CD8-positive, alpha-beta memory T cell (primary cell): ENCODE measurements at regions not wholly inside any gene's neighbourhood (a gene's known extent, or its start where the extent isn't known, plus 50 kb on each side); places are given as distances from the start of the nearest gene placed in this dataset.
A peak's percentile ranks its signal among the peaks of the same experiment; 100 is the strongest.

Source experiments
- CTCF ChIA-PET: fragments of 350-600 bp; sonication (Branson Sonifier 250); formaldehyde crosslinking; loops from one replicate; lab custom pipeline; 2021; ENCODE audit warnings: antibody characterized with exemption; lab: Charles Lee
- POLR2A ChIA-PET: fragments of 350-600 bp; sonication (Branson Sonifier 250); formaldehyde crosslinking; loops from one replicate; lab custom pipeline; 2021; ENCODE audit warnings: antibody characterized with exemption; lab: Charles Lee
- DNase-seq, 5 donors: peaks; one replicate each; pipeline versions ENCODE4 v3.0.0 to v3.0.0-alpha.2; 2020 to 2022; ENCODE audit warnings: mixed read lengths in 1 of 5
- H3K27ac ChIP-seq: one replicate; pipeline ENCODE4 v1.7.0; 2013; ENCODE audit warnings: low read depth, mild to moderate bottlenecking, low read length, moderate library complexity
- H3K27me3 ChIP-seq: 2 replicates; pipeline ENCODE4 v1.7.0; 2013; ENCODE audit warnings: low read length, mild to moderate bottlenecking; ENCODE audit not compliant: insufficient read depth, poor library complexity, severe bottlenecking
- H3K36me3 ChIP-seq: 2 replicates; pipeline ENCODE4 v1.7.0; 2013; ENCODE audit warnings: mild to moderate bottlenecking, low read length, moderate library complexity; ENCODE audit not compliant: insufficient read depth
- H3K4me1 ChIP-seq: 2 replicates; pipeline ENCODE4 v1.7.0; 2013; ENCODE audit warnings: mild to moderate bottlenecking, low read length, moderate library complexity; ENCODE audit not compliant: insufficient read depth
- H3K4me3 ChIP-seq: 2 replicates; pipeline ENCODE4 v1.7.0; 2013; ENCODE audit warnings: mild to moderate bottlenecking, low read length
- H3K9me3 ChIP-seq: 2 replicates; pipeline ENCODE4 v1.7.0; 2013; ENCODE audit warnings: mild to moderate bottlenecking, low read length
- H3K27ac Mint-ChIP-seq, 8 donors: one replicate each; pipeline ENCODE4 v1.8.0; 2020 to 2021; ENCODE audit warnings: mixed read lengths in 8 of 8, mild to moderate bottlenecking in 6 of 8, inconsistent platforms in 3 of 8, moderate library complexity in 3 of 8
- H3K27me3 Mint-ChIP-seq, 2 donors: one replicate each; pipeline ENCODE4 v1.8.0; 2020 to 2021; ENCODE audit warnings: mixed read lengths in 2 of 2, mild to moderate bottlenecking in 1 of 2, moderate library complexity in 1 of 2
- H3K36me3 Mint-ChIP-seq, 3 donors: one replicate each; pipeline ENCODE4 v1.8.0; 2020 to 2021; ENCODE audit warnings: mixed read lengths in 3 of 3, inconsistent platforms in 1 of 3, mild to moderate bottlenecking in 1 of 3
- H3K4me1 Mint-ChIP-seq, 3 donors: one replicate each; pipeline ENCODE4 v1.8.0; 2020 to 2021; ENCODE audit warnings: mixed read lengths in 3 of 3, inconsistent platforms in 1 of 3, mild to moderate bottlenecking in 1 of 3
- H3K4me3 Mint-ChIP-seq, 7 donors: one replicate each; pipeline ENCODE4 v1.8.0; 2020 to 2021; ENCODE audit warnings: mixed read lengths in 7 of 7, mild to moderate bottlenecking in 6 of 7, moderate library complexity in 4 of 7, inconsistent platforms in 2 of 7
- H3K9me3 Mint-ChIP-seq, 5 donors: one replicate each; pipeline ENCODE4 v1.8.0; 2020 to 2022; ENCODE audit warnings: mixed read lengths in 5 of 5, mild to moderate bottlenecking in 3 of 5, moderate library complexity in 2 of 5, inconsistent platforms in 1 of 5

DNA sequence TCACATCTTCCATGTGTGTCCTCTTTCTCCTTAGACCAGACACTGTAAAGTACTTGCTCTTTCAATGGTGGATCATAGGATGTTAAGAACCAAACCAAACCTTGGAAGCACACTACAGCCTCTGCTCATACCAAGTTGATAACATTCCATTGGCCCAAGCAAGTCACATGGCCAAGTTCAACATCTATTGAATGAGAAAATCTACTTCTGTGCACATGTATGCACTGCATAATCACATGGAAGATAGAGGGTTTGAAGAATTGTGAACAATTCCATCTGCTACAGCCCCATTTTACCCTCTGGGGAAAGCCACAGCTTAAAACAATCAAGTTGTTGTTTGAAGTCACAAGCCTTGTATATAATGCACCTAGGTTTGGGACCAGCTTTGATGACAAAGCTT, 68.2 kb downstream of the MFAP3 start:
- no peak overlapping the region for H3K27ac ChIP-seq
- Mint-ChIP-seq H3K4me1 (no peaks in the 10 kb centered on the region), H3K27ac (no peak overlapping the region), H3K36me3 (peaks cover 0 to 2% (median 0%) of the 10 kb centered on the region in 3 donors), H3K27me3 (peaks cover 0 to 8% of the 10 kb centered on the region in 2 donors), H3K9me3 (no peaks in the 10 kb centered on the region), H3K4me3 (no peak overlapping the region)
- H3K4me3 ChIP-seq: no peak overlapping the region
- no peaks in the 10 kb centered on the region for H3K9me3 ChIP-seq
- H3K36me3 ChIP-seq: no peaks in the 10 kb centered on the region
- POLR2A ChIA-PET: no interaction called here
- no peaks in the 10 kb centered on the region for H3K27me3 ChIP-seq
- CTCF ChIA-PET: interaction anchor here (2.0 kb wide), 1 partner anchor 35 kb away, joined by 7 read pairs; no protein-coding TSS in a partner anchor
- DNase-seq: no peak
- no peaks in the 10 kb centered on the region for H3K4me1 ChIP-seq

DNA sequence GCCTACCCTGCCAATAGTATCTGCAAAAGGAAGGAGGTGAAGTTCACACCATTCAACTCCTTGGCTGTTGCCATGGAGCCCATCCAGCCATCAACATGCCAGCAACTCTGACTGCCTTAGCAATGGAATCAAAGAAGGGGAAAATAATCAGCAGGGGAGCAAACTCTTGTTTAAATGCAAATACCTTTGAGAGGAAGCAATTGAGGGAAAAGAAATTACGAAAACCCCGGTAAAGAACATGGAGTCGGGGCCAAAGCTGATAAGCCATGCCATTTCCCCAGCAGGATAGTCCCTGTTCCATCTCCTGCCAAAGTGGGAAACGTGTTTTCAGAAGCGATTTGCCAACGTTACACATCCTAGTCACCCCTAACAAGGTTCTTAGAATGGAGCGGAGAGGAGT, 69.0 kb downstream of the MFAP3 start:
- CTCF ChIA-PET: no interaction called here
- no peak overlapping the region for H3K27ac ChIP-seq
- no peaks in the 10 kb centered on the region for H3K27me3 ChIP-seq
- H3K4me3 ChIP-seq: no peak overlapping the region
- Mint-ChIP-seq H3K4me1 (no peaks in the 10 kb centered on the region), H3K36me3 (peaks cover 0 to 2% (median 0%) of the 10 kb centered on the region in 3 donors), H3K9me3 (no peaks in the 10 kb centered on the region), H3K4me3 (no peak overlapping the region), H3K27me3 (peaks cover 0 to 10% of the 10 kb centered on the region in 2 donors), H3K27ac (peak overlapping the region in 1 of 8 donors; percentile 66)
- POLR2A ChIA-PET: no interaction called here
- H3K4me1 ChIP-seq: no peaks in the 10 kb centered on the region
- no peaks in the 10 kb centered on the region for H3K9me3 ChIP-seq
- H3K36me3 ChIP-seq: no peaks in the 10 kb centered on the region
- DNase-seq: no peak

DNA sequence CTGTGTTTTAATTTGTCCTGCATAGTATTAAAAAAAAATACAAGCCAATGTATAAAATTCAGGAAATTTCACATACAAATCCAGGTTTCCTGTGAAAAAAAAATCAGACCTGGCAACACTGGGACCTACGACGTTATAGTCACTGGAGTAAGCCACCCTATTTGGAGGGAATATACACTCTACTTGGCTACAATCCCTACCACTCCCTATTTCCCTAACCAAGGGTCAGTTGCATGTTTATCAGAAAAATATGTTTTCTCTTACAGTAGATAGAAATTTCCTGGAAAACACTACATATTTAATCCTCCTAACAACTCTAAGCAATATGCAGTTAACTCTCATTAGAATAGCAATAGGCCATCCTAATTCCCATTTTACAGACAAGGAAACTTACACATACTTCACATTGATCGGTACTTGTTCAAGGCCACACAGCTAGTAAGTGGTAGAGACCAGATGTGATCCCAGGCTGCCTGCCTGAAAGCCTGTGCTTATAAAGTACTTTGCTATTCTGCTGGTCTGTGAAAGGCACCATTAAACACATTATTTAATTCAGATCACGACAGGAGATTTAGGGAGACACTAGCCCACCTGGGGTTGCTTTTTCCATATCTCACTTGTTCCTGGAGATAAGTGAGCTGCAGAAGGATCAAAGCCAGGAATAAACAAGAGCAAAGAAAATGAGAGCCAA, 70.8 kb downstream of the MFAP3 start:
- Histone ChIP-seq H3K4me3 (no peak overlapping the region), H3K36me3 (no peaks in the 10 kb centered on the region), H3K27ac (no peak overlapping the region), H3K4me1 (no peaks in the 10 kb centered on the region), H3K27me3 (no peaks in the 10 kb centered on the region), H3K9me3 (no peaks in the 10 kb centered on the region)
- DNase-seq: no peak
- no peaks in the 10 kb centered on the region for H3K9me3 Mint-ChIP-seq
- H3K4me3 Mint-ChIP-seq: no peak overlapping the region
- H3K27ac Mint-ChIP-seq: no peak overlapping the region
- H3K36me3 Mint-ChIP-seq: no peaks in the 10 kb centered on the region
- H3K27me3 Mint-ChIP-seq: peaks cover 0 to 8% of the 10 kb centered on the region in 2 donors
- POLR2A ChIA-PET: no interaction called here
- no peaks in the 10 kb centered on the region for H3K4me1 Mint-ChIP-seq
- CTCF ChIA-PET: no interaction called here

DNA sequence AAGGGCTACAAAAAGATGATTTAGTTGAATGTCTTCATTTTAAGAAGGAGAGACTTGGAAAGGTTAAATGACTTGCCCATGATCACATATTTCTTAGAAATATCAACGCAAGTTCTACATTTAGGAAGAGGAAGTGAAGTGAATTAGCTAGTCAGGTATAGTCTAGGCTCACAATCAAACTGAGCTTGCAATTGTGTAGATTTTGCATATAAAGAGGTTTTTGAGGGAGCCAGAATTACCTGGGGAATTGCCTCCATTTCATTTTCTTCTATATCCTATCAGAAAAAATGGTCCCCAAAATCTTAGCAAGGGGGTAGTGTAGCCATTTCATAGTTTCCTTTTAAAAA, 71.3 kb downstream of the MFAP3 start:
- H3K4me1 Mint-ChIP-seq: no peaks in the 10 kb centered on the region
- Histone ChIP-seq H3K4me1 (no peaks in the 10 kb centered on the region), H3K27me3 (no peaks in the 10 kb centered on the region), H3K27ac (no peak overlapping the region), H3K9me3 (no peaks in the 10 kb centered on the region), H3K36me3 (no peaks in the 10 kb centered on the region), H3K4me3 (no peak overlapping the region)
- H3K9me3 Mint-ChIP-seq: no peaks in the 10 kb centered on the region
- H3K27ac Mint-ChIP-seq: no peak overlapping the region
- POLR2A ChIA-PET: no interaction called here
- no peak overlapping the region for H3K4me3 Mint-ChIP-seq
- H3K27me3 Mint-ChIP-seq: peaks cover 0 to 8% of the 10 kb centered on the region in 2 donors
- CTCF ChIA-PET: no interaction called here
- no peaks in the 10 kb centered on the region for H3K36me3 Mint-ChIP-seq
- DNase-seq: no peak

DNA sequence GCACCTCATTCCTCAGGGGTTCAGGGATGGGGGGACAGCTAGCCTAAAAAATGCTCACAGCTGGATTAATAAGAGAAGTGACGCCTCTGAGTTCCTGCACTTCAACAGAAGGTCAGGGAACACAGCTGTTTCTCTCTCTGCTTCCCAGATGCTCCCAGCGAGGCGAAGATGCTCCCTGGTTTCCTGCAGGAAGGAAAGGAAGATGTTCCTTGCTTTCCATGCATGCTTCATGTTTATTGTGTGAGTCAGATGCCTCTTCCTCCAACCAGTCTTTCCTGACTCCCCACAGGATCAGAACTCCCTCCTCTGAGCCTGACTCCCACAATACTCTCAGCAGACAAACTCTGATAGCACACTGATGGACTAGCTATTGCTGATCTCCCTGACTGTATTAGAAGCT, 71.9 kb downstream of the MFAP3 start:
- no peaks in the 10 kb centered on the region for H3K36me3 ChIP-seq
- no peak overlapping the region for H3K27ac Mint-ChIP-seq
- peaks cover 0 to 7% of the 10 kb centered on the region in 2 donors for H3K27me3 Mint-ChIP-seq
- H3K27ac ChIP-seq: no peak overlapping the region
- no peaks in the 10 kb centered on the region for H3K36me3 Mint-ChIP-seq
- no peak for DNase-seq
- no peaks in the 10 kb centered on the region for H3K27me3 ChIP-seq
- no peaks in the 10 kb centered on the region for H3K9me3 ChIP-seq
- no peaks in the 10 kb centered on the region for H3K9me3 Mint-ChIP-seq
- H3K4me3 Mint-ChIP-seq: no peak overlapping the region
- H3K4me1 Mint-ChIP-seq: no peaks in the 10 kb centered on the region
- H3K4me3 ChIP-seq: no peak overlapping the region
- ChIA-PET POLR2A (no interaction called here), CTCF (no interaction called here)
- no peaks in the 10 kb centered on the region for H3K4me1 ChIP-seq

DNA sequence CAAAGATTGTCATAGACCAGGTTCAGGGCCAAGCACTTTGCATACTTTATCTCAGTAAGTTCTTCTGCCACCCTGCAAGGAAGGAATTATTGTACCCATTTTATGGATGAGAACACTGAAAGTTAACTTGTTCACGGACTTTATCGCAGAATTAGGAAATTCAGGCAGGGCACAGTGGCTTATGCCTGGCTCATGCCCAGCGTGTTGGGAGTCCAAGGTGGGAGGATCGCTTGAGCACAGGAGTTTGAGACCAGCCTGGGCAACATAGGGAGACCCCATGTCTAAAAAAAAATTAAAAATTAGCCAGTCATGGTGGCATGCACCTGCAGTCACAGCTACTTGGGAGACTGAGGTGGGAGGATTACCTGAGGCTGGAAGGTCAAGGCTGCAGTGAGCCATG, 72.4 kb downstream of the MFAP3 start:
- ChIA-PET POLR2A (interaction anchor here (0.7 kb wide), 1 partner anchor 45 kb away, joined by 3 read pairs; no protein-coding TSS in a partner anchor), CTCF (no interaction called here)
- Mint-ChIP-seq H3K27ac (no peak overlapping the region), H3K9me3 (no peaks in the 10 kb centered on the region), H3K4me1 (no peaks in the 10 kb centered on the region), H3K27me3 (peaks cover 0 to 7% of the 10 kb centered on the region in 2 donors), H3K36me3 (no peaks in the 10 kb centered on the region), H3K4me3 (no peak overlapping the region)
- Histone ChIP-seq H3K36me3 (no peaks in the 10 kb centered on the region), H3K4me1 (no peaks in the 10 kb centered on the region), H3K4me3 (no peak overlapping the region), H3K27ac (no peak overlapping the region), H3K27me3 (no peaks in the 10 kb centered on the region), H3K9me3 (no peaks in the 10 kb centered on the region)
- no peak for DNase-seq

DNA sequence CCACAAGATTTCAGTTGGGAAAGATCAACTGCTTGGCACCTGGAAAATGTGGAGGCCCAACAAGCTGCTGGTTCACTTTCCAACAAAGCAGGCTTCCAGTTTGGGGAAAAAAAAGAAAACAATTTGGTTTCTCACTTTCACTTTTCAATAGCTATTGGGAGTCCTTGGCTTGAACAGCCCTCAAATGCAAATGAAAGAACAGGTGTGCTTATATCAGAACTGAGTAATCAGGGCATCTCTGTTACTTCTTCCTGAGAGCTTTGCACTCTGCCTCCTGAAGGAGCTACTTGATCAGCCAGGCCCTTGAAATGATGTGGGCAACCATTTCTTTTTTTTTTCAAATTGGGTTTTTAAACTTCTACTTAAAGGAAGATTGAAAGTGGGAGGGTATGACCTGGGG, 73.5 kb downstream of the MFAP3 start:
- no peaks in the 10 kb centered on the region for H3K36me3 Mint-ChIP-seq
- Histone ChIP-seq H3K9me3 (no peaks in the 10 kb centered on the region), H3K27ac (no peak overlapping the region), H3K27me3 (no peaks in the 10 kb centered on the region), H3K4me3 (no peak overlapping the region), H3K4me1 (no peaks in the 10 kb centered on the region), H3K36me3 (no peaks in the 10 kb centered on the region)
- H3K27ac Mint-ChIP-seq: peak overlapping the region in 2 of 8 donors; percentile 7 to 42
- no peak for DNase-seq
- peaks cover 0 to 7% of the 10 kb centered on the region in 2 donors for H3K27me3 Mint-ChIP-seq
- no peak overlapping the region for H3K4me3 Mint-ChIP-seq
- no peaks in the 10 kb centered on the region for H3K4me1 Mint-ChIP-seq
- ChIA-PET POLR2A (no interaction called here), CTCF (interaction anchor here (1.4 kb wide), 1 partner anchor 14 kb away, joined by 3 read pairs; no protein-coding TSS in a partner anchor)
- no peaks in the 10 kb centered on the region for H3K9me3 Mint-ChIP-seq

DNA sequence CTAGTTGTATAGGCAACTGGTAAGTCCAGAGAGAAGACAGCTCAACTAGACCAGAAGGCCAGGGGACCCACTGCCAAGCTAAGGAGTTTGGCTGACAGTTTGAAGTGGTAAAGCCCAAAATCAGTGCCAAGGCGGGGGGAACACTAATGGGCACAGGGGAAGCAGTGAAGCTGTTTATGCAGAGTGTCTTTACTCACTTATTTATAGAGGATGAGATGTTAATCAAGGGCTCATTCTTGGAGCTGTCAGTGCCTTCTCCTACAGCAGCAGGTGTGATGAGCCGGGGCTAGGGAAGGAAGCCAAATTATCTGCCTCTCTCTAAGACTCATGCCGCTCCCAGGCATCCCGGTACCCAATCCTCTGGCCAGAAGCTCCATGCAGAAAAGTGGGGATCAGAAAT, 75.2 kb upstream of the GALNT10 start:
- Mint-ChIP-seq H3K36me3 (no peaks in the 10 kb centered on the region), H3K4me1 (no peaks in the 10 kb centered on the region), H3K4me3 (no peak overlapping the region), H3K9me3 (no peaks in the 10 kb centered on the region), H3K27ac (no peak overlapping the region), H3K27me3 (peaks cover 5 to 10% of the 10 kb centered on the region in 2 donors)
- Histone ChIP-seq H3K27me3 (no peaks in the 10 kb centered on the region), H3K9me3 (no peaks in the 10 kb centered on the region), H3K36me3 (no peaks in the 10 kb centered on the region), H3K4me3 (no peak overlapping the region), H3K4me1 (no peaks in the 10 kb centered on the region), H3K27ac (no peak overlapping the region)
- ChIA-PET POLR2A (no interaction called here), CTCF (no interaction called here)
- DNase-seq: no peak
